SK-N-SH treated with all-trans-retinoic acid at 6 μM for 48 hours (cell line): ENCODE measurements at regions not wholly inside any gene's neighbourhood (a gene's known extent, or its start where the extent isn't known, plus 50 kb on each side); places are given as distances from the start of the nearest gene placed in this dataset.

Experiments
- ATAC-seq: fragments of 200-7000 bp; cut with Tn5 transposase; 3 replicates; pipeline ENCODE4 v1.9.1; 2020; ENCODE audit warnings: mild to moderate bottlenecking, moderate library complexity
- ARNTL ChIP-seq: fragments of 450-650 bp; formaldehyde crosslinking; IDR thresholded peaks from 2 replicates; pipeline ENCODE4 v1.5.0; 2020; ENCODE audit warnings: low read depth, mild to moderate bottlenecking, moderate library complexity, borderline replicate concordance
- CREB5 ChIP-seq: fragments of 250-450 bp; sonication (Bioruptor Pico); IDR thresholded peaks from 2 replicates; pipeline ENCODE4 v1.5.1; 2020; ENCODE audit warnings: low read depth, mild to moderate bottlenecking, moderate library complexity
- CSDC2 ChIP-seq: fragments of 250-450 bp; sonication (Bioruptor Pico); IDR thresholded peaks from 2 replicates; pipeline ENCODE4 v1.5.0; 2020; ENCODE audit warnings: mild to moderate bottlenecking, moderate library complexity
- CSRNP3 ChIP-seq: fragments of 250-450 bp; sonication (Bioruptor Pico); IDR thresholded peaks from 2 replicates; pipeline ENCODE4 v1.5.1; 2021; ENCODE audit warnings: mild to moderate bottlenecking, moderate library complexity
- ISL1 ChIP-seq: fragments of 250-450 bp; sonication (Bioruptor Pico); IDR thresholded peaks from 2 replicates; pipeline ENCODE4 v2.1.2; 2022; ENCODE audit warnings: mild to moderate bottlenecking, moderate library complexity
- PATZ1 ChIP-seq: fragments of 250-450 bp; sonication (Bioruptor Pico); IDR thresholded peaks from 2 replicates; pipeline ENCODE4 v1.8.0; 2020; ENCODE audit warnings: mild to moderate bottlenecking, moderate library complexity, borderline replicate concordance
- POU6F1 ChIP-seq: fragments of 250-450 bp; sonication (Bioruptor Pico); IDR thresholded peaks from 2 replicates; pipeline ENCODE4 v1.8.0; 2021; ENCODE audit warnings: low read depth, mild to moderate bottlenecking, moderate library complexity, borderline replicate concordance
- PPARA ChIP-seq: fragments of 250-450 bp; sonication (Bioruptor Pico); IDR thresholded peaks from 2 replicates; pipeline ENCODE4 v1.5.0; 2020; ENCODE audit warnings: mild to moderate bottlenecking, borderline replicate concordance
- TCF4 ChIP-seq: fragments of 250-450 bp; sonication (Bioruptor Pico); IDR thresholded peaks from 2 replicates; pipeline ENCODE4 v1.8.0; 2021; ENCODE audit warnings: mild to moderate bottlenecking, moderate library complexity, borderline replicate concordance
- TOX ChIP-seq: fragments of 250-450 bp; sonication (Bioruptor Pico); IDR thresholded peaks from 2 replicates; pipeline ENCODE4 v1.8.0; 2021; ENCODE audit warnings: mild to moderate bottlenecking, moderate library complexity, borderline replicate concordance
- TSHZ2 ChIP-seq: fragments of 250-450 bp; sonication (Bioruptor Pico); IDR thresholded peaks from 2 replicates; pipeline ENCODE4 v1.5.0; 2020; ENCODE audit warnings: mild to moderate bottlenecking, moderate library complexity
- ZFP30 ChIP-seq: fragments of 450-650 bp; formaldehyde crosslinking; IDR thresholded peaks from 2 replicates; pipeline ENCODE4 v1.5.0; 2022; ENCODE audit warnings: mild to moderate bottlenecking, moderate library complexity
- ZNF565 ChIP-seq: fragments of 450-650 bp; formaldehyde crosslinking; conservative IDR thresholded peaks from 2 replicates; pipeline ENCODE4 v1.5.0; 2020; ENCODE audit warnings: low read depth, mild to moderate bottlenecking, moderate library complexity
- ZNF70 ChIP-seq: fragments of 450-650 bp; formaldehyde crosslinking; IDR thresholded peaks from 2 replicates; pipeline ENCODE4 v1.5.0; 2020; ENCODE audit warnings: mild to moderate bottlenecking, moderate library complexity

GRCh38 chr3:144645300-144645699, 673.7 kb downstream of the DIPK2A start:
- ATAC-seq = no peak
- no peak for TF ChIP-seq TOX (CRISPR knock-in tag)
- no peak for TF ChIP-seq PATZ1 (CRISPR knock-in tag)
- no peak for TF ChIP-seq TCF4 (CRISPR knock-in tag)
- TF ChIP-seq ZNF70 (CRISPR knock-in tag) = no peak
- no peak for TF ChIP-seq TSHZ2 (CRISPR knock-in tag)
- no peak for TF ChIP-seq CSDC2 (CRISPR knock-in tag)
- TF ChIP-seq ISL1 (CRISPR knock-in tag) = no peak
- no peak for TF ChIP-seq ZFP30 (CRISPR knock-in tag)

GRCh38 chr3:144650380-144650779, 678.8 kb downstream of the DIPK2A start:
- no peak for ATAC-seq

More at GRCh38 chr3:144650380-144650779, 678.8 kb downstream of the DIPK2A start:
- TF ChIP-seq CSRNP3 (no peak), ZNF565 (CRISPR knock-in tag) (no peak), ARNTL (CRISPR knock-in tag) (no peak), TSHZ2 (CRISPR knock-in tag) (no peak), ZNF70 (CRISPR knock-in tag) (no peak), PATZ1 (CRISPR knock-in tag) (no peak), PPARA (CRISPR knock-in tag) (no peak), POU6F1 (CRISPR knock-in tag) (no peak), CREB5 (CRISPR knock-in tag) (no peak), ZFP30 (CRISPR knock-in tag) (no peak)
- TF ChIP-seq, all 23 proteins: peak for 0
